Inflammatory macrophage treated with lipopolysaccharide for 4 hours (primary cell): ENCODE measurements at regions not wholly inside any gene's neighbourhood (a gene's known extent, or its start where the extent isn't known, plus 50 kb on each side); places are given as distances from the start of the nearest gene placed in this dataset.

ENCODE experiments used
- DNase-seq: peaks from one replicate; pipeline ENCODE4 v3.0.0-alpha.2; 2020

DNA sequence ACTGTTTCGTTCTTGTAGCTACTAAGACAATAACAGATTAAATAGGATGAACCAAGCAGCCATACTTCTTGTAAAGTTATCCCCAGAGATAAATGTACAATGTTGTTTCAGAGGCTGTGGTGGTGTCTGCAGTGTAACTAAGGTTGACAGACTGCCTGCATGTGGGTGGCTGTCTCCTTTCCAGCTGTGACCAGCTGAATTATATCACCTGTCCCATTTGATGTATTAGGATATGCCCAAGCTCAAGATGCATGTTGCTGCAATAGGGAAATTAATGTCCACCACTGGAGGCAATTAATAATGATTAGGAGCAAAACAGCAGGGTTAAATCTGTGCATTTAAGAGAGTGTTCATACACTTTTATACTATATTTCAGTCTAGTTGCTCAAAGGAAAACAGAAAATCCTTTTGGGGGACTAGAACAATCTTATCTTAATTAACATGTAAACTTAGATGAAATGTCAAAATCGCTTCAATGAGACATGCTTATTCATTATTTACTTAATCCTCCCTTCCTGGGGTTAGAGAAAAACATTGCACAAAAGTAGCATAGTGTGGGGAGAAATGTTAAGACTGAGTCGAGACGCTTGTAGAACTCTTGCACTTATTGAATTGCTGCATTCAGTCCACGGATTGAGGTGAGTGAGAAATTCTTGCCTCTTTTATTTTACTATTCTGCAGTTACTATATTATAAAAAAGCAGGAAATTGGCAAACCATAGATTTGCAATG is 269.0 kb downstream of the SNX10 start:
- DNase-seq: no peak

DNA sequence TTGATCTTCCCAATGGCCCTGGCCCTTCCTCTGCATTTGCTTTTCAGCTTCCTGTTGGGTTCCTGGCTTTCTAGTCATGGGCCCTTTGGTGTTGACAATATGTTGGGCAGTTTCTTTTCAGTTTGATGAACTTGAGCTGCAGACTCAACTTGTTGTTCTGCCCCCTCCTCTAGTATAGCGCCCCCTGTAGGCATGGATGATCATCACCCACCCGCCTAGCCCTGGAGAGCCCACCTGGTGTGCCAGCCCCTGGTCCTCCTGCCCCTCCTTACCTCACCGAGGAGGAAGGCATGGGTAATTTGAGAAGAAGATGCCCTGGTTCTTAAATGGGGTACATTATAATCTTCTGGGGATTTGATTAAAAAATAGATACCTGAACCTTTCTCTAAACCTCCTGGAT is 271.2 kb downstream of the SNX10 start:
- DNase-seq: no peak

DNA sequence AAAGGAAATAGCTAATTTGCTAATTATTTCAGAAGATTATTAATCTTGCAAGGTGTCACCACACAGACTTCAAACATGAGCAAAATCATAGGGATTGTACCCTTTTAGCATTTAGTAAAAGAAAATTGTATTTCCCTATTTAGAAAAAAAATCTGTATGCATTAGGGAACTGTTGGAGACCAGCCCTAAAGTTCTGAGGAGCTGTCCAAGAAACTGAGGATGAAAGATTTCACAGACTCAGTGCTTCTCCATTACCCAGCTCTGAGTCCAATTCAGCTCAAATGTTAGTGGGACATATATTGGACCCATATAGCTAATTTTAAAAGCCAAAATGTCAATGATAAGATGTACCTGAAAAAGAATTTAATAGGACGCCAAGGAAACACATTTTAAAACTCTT is 271.7 kb downstream of the SNX10 start:
- no peak for DNase-seq

DNA sequence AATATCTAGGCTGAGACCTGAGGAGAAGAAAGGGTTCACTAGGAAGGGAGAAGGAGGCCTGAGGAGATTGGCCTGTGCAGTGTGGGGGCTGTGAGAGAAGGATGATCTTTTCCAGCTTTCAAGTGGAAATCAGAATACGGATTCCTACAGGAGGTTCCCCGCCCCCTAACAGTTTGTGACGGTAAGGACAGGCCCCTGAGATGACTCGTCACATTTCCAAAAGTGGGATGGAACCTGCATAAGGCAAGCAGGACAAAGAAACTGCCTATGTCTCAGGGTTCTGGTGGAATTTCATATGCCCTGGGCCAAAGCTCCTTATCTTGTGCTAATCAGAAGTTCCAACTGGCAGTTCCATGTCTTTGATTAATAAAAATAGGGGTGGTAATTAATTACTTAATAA is 275.6 kb downstream of the SNX10 start:
- no peak for DNase-seq

DNA sequence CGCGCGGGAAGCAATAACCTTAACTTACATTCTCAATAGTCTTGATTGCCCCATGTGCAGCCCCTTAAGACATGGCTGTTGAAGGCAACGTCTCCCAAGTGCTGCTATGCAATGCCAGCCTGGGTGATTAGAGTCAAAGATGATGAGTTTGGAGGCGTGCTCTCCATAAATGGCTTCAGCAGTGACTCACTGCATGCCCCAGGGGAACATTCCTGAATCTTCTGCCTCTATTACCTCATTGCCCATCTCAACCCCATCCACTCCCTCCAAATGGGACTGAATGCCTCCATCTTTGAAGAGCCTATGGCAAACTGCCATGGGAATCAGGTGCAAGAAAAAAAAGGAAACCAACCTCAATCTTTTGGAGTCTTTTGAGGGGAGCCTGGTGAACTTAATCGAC is 282.8 kb downstream of the SNX10 start:
- no peak for DNase-seq

DNA sequence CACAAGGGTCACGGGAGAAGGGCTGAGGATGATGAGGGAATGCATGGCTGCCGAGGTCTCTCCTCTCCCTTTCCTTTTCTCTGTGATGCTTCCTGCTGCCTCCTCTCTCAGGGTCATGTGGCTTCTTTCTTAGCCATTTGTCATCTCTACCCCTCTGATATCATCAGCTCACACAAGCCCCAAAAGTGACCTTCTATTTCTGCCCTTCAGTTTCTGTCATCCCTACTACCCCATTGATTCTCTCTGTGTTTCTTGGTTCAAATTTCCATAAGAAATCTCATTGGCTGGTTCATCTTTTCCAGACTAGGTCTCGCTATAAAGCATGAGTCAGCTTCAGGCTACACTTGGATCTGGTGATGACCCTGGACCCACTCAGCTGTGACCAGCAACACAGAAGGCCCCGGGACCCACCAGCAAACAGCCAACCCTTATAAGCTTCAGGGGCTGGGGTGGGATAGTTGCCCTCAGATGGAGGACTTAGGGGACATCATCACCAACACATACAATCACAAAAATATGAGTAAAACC is 284.3 kb downstream of the SKAP2 start:
- DNase-seq: no peak

DNA sequence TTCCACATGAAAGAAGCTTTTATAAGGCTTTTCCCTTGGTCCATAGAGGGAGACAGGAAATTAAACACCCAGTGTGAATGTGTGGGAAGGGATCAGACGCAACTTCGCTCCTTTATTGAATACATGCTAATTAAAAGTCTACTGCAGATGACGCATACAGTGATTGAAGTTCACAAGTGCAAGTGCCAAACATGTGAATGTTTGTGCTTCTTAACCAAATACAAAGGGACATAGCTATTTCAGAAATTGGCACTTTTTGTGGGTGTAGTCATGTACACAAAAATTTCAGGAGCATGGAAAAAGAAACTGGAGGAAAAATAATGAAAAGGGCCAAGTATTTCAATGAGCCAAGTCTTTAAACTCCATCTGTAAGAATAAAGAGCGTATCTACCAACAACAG is 283.7 kb downstream of the SKAP2 start:
- no peak for DNase-seq

DNA sequence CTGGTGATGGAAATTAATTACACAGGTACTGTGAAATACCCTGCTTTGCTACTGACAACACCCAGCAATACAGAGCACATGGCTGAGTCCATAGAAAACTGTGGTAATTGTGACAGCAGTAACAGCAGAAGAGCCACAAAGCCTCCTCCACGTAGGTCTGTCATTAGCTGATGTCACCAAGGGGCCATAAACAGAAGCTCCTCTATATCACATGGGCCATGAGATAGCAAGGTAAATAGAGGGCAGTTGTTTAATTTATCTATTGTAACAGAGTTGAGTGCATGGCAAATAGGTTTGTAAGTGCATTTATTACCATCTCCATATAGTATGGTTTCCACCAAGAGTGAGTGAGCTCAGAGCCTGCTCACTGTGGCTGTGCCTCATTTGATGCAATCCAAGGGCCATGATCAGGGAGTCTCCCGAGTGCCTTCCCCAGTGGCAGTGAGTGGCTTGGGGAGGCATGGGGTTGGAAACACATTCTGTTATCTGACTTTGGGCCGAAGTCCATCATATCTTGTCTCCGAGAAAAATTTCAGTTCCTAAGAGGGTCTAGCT is 281.2 kb downstream of the SKAP2 start:
- no peak for DNase-seq

DNA sequence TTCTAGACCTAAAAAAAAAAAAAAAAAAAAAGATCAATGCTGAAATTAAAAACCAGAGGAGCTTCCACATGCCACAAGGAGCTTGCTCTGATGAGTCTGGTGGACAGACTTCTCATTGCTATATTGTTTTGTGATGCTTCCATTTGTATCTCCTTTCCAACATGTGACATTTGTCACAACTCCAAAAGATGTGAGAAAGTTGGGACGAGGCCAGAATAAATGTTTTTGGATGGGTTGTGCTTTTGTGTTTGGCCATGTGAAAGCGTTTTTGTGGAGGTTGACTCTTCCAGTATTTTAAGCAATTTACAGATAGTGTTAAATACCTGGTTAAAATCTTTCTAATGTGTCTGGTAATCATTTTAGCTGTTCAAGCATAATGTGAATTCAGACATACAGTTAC is 280.1 kb downstream of the SKAP2 start:
- no peak for DNase-seq

DNA sequence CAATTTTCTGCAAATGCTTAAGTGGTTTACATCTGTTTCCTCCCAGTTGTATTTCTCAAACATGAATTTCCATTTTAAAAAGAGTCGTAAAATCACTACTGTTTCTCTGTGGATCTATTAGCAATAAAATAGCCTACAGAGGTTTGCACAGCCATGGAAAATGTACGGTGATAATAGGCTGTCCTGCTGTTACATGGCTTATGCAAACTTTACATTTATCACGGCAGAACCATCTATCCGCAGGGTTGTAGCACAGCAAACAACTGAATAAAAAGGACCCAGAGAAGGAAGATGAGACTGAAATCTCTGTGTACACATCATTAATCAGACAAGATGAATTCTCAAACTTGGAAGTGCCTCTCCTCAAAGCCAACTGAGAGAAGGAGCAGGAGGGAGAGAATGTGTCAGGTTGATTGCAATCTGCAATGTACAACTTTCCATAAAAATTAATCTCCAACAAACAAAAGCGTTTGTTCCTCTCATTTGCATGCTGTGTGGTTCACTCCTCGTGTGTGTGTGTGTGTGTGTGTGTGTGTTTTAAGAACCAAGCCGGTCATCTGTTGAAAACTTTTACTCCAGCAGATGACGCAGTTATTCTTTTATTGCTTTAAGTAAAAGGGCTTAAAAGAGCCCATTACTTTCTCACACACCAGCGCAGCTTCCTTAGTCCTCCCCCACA is 279.3 kb downstream of the SKAP2 start:
- DNase-seq: no peak

DNA sequence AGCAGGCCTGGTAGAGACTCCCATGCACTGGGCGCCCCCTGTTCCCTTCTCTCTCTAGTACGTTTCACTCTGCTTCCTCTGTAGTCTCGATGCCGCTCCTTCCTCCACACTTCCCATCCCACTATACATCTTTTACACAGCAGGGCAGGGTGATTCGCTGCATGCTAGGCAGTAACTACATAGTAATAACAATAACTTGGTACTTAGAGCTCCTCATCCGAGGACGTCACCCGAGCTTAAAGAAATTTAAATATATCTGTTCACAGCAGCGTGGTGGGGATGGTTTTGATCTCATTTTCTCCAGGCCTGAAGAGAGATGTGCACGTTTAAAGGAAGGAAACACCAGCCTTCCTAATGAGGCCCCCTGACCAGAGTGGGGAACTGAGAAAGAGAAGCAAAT is 276.9 kb downstream of the SKAP2 start:
- no peak for DNase-seq

DNA sequence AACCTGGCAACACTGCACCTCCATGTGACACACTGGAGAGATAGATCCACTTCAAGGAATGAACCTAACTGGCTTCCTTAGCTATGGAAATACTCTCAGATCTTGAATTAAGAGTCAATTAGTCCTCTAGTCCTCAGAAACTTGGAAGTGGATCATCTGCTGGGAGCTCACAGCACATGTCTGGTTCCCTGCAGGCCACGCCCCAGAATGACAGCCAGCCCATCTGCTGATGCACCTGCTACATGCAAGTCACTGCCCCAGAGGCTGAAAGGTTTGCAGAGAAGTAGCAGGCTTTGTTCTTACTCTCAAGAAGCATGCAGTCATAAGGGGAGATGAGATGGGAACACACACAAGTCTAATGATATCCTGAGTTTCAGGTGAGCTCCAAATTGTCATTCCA is 275.9 kb downstream of the SKAP2 start:
- DNase-seq: no peak

DNA sequence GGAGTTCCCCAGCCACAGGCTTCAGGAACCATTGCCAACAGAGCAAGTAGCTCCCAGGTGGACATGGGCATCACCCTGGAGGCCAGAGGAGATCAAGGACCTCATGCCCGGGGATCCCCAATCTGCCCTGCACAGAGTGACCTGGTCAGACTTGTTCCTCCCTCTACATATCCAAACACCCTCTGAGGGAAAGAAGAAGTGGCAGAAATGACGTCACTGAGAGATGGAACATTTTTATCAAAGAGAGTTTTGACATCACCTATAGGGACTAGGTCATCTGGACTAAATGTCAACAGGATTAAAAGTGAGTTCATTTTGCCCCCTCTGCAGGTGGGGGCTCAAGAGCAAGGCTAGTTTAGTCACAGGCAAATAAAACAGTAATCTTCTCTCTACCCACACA is 273.7 kb downstream of the SKAP2 start:
- DNase-seq: peak; percentile 11

DNA sequence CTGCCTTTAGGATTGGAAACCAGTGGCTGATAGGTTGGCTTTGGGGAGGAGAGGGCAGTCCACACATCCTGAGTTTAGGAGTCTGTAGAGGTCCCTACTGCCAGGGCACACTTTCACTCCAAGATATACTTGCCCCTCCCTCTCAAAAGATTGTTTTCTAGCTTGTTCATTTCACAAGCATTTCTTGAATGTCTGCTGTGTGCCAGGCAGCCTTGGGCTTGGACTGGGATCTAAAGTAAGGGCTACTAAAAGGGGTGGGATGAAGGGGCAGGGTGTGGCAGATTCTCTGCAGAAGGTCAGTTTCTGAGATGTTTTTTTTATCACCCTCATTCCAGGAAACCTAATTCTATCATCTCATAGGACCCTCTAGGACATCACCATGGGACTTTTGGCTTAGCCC is 272.4 kb downstream of the SKAP2 start:
- no peak for DNase-seq

DNA sequence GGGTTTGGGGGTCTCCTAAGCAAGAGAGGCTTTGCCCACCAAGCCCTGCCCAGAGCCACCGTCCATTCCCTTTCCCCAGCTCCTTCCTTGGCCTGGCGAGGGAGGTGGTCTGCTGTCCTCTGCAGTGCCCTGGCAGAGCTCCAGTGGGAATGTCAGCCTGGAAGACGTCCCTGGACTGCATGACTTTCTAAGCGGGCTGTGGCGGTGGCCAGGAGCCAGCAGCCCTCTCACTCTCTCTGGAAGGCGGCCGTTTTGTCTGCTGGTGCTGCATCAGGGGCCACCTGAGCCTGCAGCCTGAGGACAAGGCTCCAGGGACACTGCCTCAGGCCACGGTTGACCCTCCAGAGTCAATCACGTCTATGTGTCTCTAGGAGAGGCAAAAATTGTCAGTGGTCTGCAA is 271.0 kb downstream of the SKAP2 start:
- no peak for DNase-seq

DNA sequence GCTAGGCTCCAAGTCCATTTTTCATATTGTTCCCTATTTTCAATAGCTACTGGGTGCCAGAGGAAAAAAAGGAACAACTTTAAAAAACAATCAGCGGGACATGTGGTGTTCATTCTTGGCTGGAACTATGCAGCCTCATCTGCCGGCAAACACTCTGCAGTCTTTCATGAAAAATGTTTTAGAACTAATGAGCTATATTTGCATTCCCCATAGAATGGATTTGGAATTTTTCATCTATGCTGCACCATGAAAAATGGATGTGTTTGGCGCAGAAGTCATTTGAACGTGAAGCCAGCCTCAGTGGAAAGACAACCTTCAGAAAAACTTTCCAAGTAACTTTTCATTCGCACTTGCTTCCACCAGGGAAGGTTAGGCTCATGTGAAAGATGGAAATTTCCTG is 270.5 kb downstream of the SKAP2 start:
- DNase-seq: no peak

DNA sequence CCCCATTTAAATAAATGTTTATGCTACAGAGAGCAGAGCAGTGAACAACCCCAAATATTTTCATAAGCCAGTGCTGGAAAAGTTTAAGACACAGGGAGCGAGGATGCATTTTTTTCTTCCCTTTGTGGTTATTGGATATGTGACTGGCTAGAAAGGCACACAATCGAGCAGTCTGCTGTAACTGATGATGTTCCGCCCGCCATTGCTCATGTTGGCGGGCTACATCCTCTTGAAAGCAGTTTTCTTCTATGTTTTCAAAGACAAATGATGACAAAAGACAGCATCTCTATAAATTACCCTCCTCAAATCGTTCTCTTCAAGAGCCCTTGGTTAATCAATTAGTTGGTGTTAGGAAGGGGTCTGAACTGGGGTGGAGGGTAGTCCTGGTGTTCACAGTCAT is 269.8 kb downstream of the SKAP2 start:
- no peak for DNase-seq

DNA sequence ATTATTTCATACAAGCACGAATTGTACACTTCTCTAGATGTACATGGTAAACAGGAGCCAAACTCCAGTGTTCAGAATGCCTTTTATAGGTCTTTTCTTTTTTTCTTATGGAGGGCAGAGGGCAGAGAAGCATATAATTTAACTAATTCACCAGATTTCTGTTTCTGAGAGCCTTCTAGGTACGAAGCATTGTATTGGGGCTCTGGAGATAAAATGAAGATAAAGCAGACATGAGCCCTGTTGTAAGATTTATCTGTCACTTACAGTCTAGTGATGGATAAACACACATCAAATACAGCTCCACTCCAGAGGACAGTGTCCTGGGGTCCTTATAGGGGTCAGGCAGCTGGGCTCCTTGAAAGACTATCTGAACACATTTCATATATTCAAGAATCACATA is 265.5 kb downstream of the SKAP2 start:
- no peak for DNase-seq

DNA sequence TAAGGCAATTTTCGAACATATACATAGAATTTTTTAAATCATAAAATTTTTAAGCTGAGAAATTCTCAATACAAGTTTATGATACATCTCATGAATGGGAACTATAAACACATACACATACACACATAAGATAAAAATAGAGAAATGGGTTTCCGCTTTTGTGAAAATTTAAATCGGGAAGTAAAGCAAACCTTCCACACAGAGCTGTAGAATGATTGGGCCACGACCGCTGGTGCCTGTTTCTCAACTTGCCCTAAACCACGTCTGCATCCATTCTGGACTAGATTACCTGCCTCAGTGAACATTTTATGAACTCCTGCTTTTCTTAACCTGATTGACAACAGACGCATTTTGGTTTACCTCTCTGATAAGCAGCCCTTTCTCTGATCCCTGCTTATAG is 264.4 kb downstream of the SKAP2 start:
- peak; percentile 4 for DNase-seq

DNA sequence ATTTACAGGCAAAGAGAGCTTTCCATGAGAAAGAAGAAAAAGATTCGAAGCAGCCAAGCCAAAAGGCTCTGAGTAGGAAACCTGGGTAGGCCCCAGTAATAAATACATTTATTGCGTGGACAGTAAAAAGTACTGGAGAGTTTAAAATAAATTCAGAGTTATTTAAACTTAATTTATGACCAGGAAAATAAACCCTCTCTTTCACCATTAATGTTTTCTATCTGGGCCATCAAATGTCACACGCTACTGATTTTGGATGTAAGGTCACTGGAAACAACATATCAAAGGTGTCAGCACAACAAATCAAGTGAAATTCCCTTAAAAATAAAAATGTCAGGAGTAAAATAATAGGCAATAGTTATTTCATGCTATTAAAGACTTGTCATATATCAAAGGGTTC is 264.0 kb downstream of the SKAP2 start:
- DNase-seq: no peak

DNA sequence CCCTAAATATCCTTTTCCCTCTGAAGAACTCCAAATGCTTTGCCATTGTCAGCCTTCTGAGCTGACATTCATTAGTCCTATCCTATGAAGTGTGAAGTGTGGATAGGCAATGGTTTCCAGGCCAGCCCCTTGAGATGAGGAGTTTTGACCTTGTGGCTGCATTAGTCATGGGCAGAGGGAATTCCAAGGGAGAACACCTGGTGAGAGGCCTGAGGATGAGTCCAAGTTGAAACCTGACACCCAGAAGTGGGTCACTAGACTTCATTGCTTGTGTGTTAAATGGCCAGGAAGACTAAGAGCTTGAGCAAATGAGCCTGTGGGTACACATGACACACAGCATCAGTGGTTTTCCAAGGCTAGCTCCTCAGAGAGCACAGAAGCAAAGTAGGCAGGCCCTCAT is 260.8 kb downstream of the SKAP2 start:
- no peak for DNase-seq

DNA sequence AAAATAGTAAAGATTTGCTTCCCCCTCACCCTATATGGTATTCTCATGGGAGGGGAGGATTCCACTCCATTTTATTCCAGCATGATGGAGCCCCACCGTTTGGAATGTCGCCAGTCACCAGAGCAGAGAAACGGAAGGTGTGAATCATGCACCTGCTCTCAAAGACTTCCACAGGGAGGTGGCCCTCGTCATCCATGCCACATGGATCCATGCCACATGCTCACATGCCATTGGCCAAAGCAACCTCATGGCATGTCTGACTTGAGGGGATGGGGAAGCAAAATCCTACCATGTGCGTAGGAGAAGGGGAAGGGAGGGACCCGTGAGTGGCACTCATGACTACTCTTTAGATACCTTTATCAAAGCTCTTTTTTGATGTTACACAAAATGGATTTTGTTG is 256.0 kb downstream of the SKAP2 start:
- no peak for DNase-seq

DNA sequence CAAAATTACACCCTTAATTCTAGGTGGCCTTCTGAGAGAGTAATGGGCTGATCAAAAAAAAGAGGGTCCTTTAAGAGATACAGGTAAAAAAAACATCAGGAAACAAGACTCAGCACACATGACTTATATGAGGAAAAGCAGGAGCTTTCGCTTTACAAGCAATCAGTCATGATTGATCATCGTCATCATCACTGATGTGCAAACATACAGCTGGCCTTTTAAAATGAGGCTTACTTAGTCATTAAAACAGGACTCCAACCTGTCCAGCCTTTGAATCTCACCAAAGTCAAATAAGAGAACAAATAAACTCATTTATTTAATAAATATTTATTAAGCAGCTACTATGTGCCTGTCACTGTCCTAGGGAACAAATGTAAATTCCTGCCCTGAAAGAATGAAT is 255.3 kb downstream of the SKAP2 start:
- DNase-seq: no peak

DNA sequence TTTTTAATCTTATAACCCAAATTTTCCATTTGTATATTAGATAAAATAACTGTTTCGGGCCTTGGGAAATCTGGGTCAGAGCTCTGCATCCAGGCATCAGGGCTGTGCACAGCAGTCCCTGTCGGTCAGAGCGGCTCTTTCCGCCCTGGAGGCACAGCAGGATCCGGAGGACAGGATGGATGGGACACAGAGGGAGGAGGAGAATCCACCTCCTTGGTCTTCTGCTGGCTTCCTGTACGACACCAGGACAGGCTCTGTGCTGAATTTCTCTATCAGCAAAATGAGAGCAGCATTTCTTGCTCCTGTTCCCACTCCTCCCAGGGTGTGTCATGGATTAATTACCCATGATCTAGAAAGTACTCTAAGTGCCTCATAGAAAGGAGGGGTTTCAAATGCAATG is 254.9 kb downstream of the SKAP2 start:
- no peak for DNase-seq

DNA sequence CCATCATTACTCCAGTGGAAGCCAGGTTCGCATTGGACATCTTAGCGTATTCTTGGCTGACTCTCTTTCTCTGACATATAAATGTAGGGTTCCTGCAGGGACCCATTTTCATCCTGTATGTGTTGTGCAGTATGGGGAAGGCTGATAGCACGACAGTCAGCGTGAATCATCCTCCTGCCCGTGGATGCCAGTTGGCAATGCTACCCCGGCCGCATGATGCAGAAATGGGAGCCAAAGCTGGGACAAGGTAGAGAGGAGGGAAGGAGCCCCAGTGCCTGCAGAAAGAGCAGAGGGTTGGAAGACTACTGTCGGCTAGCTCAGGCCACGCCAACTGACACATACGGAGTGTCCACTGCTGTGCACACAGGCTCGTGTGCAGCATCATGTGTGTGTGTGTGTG is 251.6 kb downstream of the SKAP2 start:
- DNase-seq: no peak
